ENCODE measurements at regions not wholly inside any gene's neighbourhood (a gene's known extent, or its start where the extent isn't known, plus 50 kb on each side); places are given as distances from the start of the nearest gene placed in this dataset.
"Not testable (repeated sequence)": the region's sequence is repeated elsewhere in the genome, so short reads cannot be mapped to it uniquely, and the experiment has no call there.

DNA sequence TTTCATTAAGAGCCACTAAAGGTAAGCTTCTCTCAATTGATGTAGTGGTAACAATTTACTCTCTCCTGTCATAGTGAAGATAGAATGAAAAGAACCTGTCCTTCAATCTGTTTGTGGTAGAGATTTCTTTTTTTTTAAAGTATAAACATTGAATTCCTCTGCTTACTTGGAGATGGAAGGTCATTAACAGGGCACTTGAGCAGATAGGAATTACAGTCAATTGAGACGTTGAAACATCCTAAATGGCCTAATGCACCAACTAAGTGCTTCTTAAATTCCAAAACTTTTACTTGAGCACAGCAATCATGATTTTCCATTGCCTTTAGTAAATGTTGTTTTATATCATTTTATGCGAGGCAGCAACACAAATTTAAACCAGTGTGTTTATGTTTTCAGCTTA lies 241.4 kb downstream of the FOXG1 start:
- H3K4me1 ChIP-seq (replicated peaks): no peaks in the 10 kb centered on the region
- TF ChIP-seq POLR2A (IDR thresholded peaks at IDR 0.05) (no peak), POLR2AphosphoS5 (IDR thresholded peaks at IDR 0.05) (no peak)
- TF ChIP-seq, protein P1, sequence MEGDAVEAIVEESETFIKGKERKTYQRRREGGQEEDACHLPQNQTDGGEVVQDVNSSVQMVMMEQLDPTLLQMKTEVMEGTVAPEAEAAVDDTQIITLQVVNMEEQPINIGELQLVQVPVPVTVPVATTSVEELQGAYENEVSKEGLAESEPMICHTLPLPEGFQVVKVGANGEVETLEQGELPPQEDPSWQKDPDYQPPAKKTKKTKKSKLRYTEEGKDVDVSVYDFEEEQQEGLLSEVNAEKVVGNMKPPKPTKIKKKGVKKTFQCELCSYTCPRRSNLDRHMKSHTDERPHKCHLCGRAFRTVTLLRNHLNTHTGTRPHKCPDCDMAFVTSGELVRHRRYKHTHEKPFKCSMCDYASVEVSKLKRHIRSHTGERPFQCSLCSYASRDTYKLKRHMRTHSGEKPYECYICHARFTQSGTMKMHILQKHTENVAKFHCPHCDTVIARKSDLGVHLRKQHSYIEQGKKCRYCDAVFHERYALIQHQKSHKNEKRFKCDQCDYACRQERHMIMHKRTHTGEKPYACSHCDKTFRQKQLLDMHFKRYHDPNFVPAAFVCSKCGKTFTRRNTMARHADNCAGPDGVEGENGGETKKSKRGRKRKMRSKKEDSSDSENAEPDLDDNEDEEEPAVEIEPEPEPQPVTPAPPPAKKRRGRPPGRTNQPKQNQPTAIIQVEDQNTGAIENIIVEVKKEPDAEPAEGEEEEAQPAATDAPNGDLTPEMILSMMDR (IDR thresholded peaks at IDR 0.05): no peak
- 44% methylated on average over 2 of the region's 2 CpGs for WGBS
- intact Hi-C loops (cut with DNase I): no loop called here
- DNase-seq (ENCODE audit: low spot score): no peak
- H3K4me3 ChIP-seq: no peak overlapping the region
- H3K27me3 ChIP-seq (replicated peaks; ENCODE audit: insufficient read depth): no peaks in the 10 kb centered on the region
- no peaks in the 10 kb centered on the region for H3K36me3 ChIP-seq
- no peaks in the 10 kb centered on the region for H3K9me3 ChIP-seq
- H3K27ac ChIP-seq: no peak overlapping the region

DNA sequence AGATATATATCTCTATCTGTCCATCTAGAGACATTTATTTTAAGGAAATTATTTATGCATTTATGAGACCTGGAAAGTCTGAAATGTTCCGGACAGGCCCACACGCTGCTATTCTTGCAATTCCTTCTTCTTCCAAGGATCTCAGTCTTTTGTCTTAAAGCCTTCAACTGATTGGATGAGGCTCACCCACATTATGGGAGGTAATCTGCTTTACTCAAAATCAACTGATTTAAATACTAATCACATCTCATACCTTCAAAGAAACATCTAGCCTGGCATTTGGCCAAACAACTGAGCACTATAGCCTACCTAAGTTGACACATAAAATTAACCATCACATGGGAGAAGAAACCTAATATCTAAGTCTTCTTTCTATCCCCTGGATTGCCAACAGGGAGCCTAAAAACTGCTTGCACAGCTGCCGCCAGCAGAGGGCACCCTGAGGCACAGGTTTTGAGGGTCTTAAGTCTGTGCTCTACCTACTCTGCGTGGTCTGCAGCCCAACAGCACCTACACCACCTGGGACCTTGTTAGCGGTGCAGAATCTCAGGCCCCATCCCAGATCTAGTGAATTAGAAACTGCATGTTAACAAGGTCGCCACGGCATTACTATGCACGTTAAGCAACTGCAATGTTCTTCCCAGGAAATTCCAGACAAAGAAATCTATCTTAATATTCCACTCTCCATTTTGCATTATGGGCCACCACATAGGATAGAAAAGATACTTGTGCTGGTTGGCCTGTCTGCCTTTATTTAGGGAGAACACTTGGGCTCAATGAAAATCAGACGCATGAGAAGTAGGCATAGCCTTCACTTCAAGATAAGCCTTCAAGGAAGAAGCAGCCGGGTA lies 249.7 kb downstream of the FOXG1 start:
- no peaks in the 10 kb centered on the region for H3K9me3 ChIP-seq
- intact Hi-C loops (cut with DNase I): no loop called here
- no peak overlapping the region for H3K4me3 ChIP-seq
- H3K27me3 ChIP-seq (replicated peaks; ENCODE audit: insufficient read depth): no peaks in the 10 kb centered on the region
- H3K27ac ChIP-seq: no peak overlapping the region
- no peaks in the 10 kb centered on the region for H3K4me1 ChIP-seq (replicated peaks)
- 44% methylated on average over 10 of the region's 10 CpGs for WGBS
- DNase-seq (ENCODE audit: low spot score): no peak
- no peaks in the 10 kb centered on the region for H3K36me3 ChIP-seq
- TF ChIP-seq, protein P1 (IDR thresholded peaks at IDR 0.05): peak in 1 of 4 experiments; percentile 21
- TF ChIP-seq POLR2AphosphoS5 (IDR thresholded peaks at IDR 0.05): no peak

DNA sequence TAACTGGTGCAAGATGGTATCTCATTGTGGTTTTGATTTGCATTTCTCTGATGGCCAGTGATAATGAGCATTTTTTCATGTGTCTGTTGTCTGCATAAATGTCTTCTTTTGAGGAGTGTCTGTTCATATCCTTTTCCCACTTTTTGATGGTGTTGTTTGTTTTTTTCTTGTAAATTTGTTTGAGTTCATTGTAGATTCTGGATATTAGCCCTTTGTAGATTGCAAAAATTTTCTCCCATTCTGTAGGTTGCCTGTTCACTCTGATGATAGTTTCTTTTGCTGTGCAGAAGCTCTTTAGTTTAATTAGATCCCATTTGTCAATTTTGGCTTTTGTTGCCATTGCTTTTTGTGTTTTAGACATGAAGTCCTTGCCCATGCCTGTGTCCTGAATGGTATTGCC lies 256.9 kb downstream of the FOXG1 start:
- H3K27me3 ChIP-seq (replicated peaks; ENCODE audit: insufficient read depth); intact Hi-C loops (cut with DNase I); H3K36me3 ChIP-seq; H3K4me1 ChIP-seq (replicated peaks); H3K4me3 ChIP-seq; H3K27ac ChIP-seq; H3K9me3 ChIP-seq; DNase-seq (ENCODE audit: low spot score): not testable (repeated sequence)

DNA sequence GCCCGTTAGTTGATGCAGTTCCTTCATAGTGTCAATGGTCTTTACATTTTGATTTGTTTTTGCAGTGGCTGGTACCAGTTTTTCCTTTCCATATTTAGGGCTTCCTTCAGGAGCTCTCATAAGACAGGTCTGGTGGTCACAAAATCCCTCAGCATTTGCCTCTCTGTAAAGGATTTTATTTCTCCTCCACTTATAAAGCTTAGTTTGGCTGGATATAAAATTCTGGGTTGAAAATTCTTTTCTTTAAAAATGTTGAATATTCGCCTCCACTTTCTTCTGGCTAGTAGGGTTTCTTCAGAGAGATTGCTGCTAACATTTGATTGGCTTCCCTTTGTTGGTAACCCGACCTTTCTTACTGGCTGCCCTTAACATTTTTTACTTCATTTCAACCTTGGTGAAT lies 260.9 kb downstream of the FOXG1 start:
- H3K4me3 ChIP-seq; H3K9me3 ChIP-seq; H3K27me3 ChIP-seq (replicated peaks; ENCODE audit: insufficient read depth); H3K4me1 ChIP-seq (replicated peaks); intact Hi-C loops (cut with DNase I); H3K36me3 ChIP-seq; H3K27ac ChIP-seq; DNase-seq (ENCODE audit: low spot score): not testable (repeated sequence)
- WGBS: 85% methylated on average over 3 of the region's 3 CpGs

DNA sequence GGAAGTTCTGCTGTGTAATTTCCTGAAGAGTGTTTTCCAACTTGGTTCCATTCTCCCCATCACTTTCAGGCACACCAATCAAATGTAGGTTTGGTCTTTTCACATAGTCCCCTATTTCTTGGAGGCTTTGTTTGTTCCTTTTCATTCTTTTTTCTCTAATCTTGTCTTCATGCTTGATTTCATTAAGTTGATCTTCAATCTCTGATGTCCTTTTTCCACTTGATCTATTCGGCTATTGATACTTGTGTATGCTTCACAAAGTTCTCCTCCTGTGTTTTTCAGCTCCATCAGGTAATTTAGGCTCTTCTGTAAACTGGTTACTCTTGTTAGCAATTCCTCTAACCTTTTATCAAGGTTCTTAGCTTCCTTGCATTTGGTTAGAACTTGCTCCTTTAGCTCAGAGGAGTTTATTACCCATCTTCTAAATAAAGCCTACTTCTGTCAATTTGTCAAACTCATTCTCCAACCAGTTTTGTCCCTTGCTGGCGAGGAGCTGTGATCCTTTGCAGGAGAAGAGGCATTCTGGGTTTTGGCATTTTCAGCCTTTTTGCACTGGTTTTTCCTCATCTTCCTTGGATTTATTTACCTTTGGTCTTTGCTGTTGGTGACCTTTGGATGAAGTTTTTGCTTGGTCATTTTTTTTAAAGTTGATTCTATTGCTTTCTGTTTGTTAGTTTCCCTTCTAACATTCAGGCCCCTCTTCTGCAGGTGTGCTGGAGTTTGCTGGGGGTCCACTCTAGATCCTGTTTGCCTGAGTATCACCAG lies 261.5 kb downstream of the FOXG1 start:
- H3K9me3 ChIP-seq; H3K4me1 ChIP-seq (replicated peaks); H3K27ac ChIP-seq; DNase-seq (ENCODE audit: low spot score); H3K27me3 ChIP-seq (replicated peaks; ENCODE audit: insufficient read depth); intact Hi-C loops (cut with DNase I); H3K4me3 ChIP-seq; H3K36me3 ChIP-seq: not testable (repeated sequence)
- 85% methylated on average over 2 of the region's 2 CpGs for WGBS

DNA sequence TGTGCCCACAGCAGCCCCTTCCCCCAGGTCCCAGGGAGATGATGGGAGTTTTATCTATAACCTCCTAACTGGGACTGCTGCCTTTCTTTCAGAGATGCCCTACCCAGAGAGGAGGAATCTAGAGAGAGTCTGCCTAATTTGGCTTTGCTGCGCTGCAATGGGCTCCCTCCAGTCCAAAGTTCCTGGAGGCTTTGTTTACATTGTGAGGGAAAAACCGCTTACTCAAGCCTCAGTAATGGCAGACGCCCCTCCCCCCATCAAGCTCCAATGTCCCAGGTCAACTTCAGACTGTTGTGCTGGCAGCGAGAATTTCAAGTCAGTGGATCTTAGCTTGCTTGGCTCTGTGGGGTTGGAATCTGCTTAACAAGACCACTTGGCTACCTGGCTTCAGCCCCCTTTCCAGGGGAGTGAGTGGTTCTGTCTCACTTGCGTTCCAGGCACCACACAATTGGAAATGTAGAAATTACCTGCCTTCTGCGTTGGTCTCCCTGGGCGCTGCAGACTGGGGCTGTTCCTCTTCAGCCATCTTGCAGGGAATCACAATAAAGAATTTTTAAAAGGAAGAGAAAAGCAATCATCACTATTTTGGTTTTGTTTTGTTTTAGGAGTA lies 262.5 kb downstream of the FOXG1 start:
- Histone ChIP-seq H3K4me1 (replicated peaks) (no peaks in the 10 kb centered on the region), H3K27me3 (replicated peaks; ENCODE audit: insufficient read depth) (no peaks in the 10 kb centered on the region), H3K27ac (no peak overlapping the region), H3K9me3 (no peaks in the 10 kb centered on the region), H3K4me3 (no peak overlapping the region), H3K36me3 (no peaks in the 10 kb centered on the region)
- WGBS: 47% methylated on average over 7 of the region's 7 CpGs
- intact Hi-C loops (cut with DNase I): no loop called here
- DNase-seq (ENCODE audit: low spot score): no peak
- no peak for TF ChIP-seq POLR2AphosphoS5 (IDR thresholded peaks at IDR 0.05)
- TF ChIP-seq POLR2A (IDR thresholded peaks at IDR 0.05): no peak
- TF ChIP-seq, protein P1 (IDR thresholded peaks at IDR 0.05): no peak
